PC-3 (cell line): ENCODE measurements at regions not wholly inside any gene's neighbourhood (a gene's known extent, or its start where the extent isn't known, plus 50 kb on each side); places are given as distances from the start of the nearest gene placed in this dataset.

Experiments used
- EZH2 ChIP-seq: fragments of 300-600 bp; sonication (generic); IDR thresholded peaks from one replicate; pipeline ENCODE4 v1.6.1; 2017; ENCODE audit warnings: antibody characterized with exemption, mild to moderate bottlenecking, low read length; ENCODE audit not compliant: unreplicated experiment
- EZH2phosphoT487 ChIP-seq: fragments of 300-600 bp; sonication (generic); IDR thresholded peaks from 2 replicates; pipeline ENCODE4 v1.6.1; 2018; ENCODE audit warnings: mild to moderate bottlenecking, antibody characterized with exemption, low read length, borderline replicate concordance
- TF ChIP-seq, protein P1 (sequence below): fragments of 300-600 bp; sonication (generic); conservative IDR thresholded peaks from 2 replicates; pipeline ENCODE4 v1.5.1; 2017; ENCODE audit warnings: antibody characterized with exemption, low read depth, mild to moderate bottlenecking, low read length

DNA sequence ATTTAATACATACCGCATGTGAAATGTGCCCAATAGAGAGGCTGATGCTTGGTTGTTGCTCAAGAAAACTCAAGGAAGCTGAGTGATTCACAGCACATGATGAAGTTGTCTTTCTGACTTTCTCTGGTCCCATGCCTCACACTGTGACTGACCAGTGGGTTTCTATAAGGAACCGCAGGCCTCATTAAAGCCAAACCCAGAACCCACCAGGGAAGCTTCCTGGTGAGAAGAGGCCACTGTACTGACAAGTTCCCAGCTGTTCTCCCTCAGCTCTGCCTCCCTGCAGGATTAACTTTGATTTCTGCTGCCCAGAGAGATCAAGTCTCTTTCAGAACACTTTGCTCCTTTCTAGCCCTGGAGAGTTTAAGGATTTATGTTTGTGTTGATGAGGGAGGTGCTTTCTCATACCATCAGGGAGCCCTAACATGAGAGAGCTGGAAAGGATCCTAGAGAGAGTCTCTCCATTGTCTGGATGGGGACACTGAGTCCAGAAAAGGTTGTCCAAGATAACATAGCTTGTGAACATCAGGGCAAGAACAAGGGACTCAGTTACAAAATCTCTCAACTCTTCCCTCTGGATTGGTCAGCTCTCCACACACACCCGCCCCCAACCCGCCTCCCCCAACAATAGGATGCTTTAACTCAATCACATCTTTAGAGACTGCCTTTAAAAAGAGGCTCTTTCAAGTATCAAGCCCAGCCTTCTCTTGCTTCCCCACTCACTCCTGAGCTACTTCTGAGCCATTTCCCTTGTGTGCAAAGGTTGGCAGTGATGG is 303.2 kb upstream of the TLE3 start:
- no peak for TF ChIP-seq EZH2phosphoT487
- TF ChIP-seq, protein P1, sequence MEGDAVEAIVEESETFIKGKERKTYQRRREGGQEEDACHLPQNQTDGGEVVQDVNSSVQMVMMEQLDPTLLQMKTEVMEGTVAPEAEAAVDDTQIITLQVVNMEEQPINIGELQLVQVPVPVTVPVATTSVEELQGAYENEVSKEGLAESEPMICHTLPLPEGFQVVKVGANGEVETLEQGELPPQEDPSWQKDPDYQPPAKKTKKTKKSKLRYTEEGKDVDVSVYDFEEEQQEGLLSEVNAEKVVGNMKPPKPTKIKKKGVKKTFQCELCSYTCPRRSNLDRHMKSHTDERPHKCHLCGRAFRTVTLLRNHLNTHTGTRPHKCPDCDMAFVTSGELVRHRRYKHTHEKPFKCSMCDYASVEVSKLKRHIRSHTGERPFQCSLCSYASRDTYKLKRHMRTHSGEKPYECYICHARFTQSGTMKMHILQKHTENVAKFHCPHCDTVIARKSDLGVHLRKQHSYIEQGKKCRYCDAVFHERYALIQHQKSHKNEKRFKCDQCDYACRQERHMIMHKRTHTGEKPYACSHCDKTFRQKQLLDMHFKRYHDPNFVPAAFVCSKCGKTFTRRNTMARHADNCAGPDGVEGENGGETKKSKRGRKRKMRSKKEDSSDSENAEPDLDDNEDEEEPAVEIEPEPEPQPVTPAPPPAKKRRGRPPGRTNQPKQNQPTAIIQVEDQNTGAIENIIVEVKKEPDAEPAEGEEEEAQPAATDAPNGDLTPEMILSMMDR = no peak
- no peak for TF ChIP-seq EZH2
